HG03196 (cell line): ENCODE measurements at regions not wholly inside any gene's neighbourhood (a gene's known extent, or its start where the extent isn't known, plus 50 kb on each side); places are given as distances from the start of the nearest gene placed in this dataset.
"Not testable (repeated sequence)": the region's sequence is repeated elsewhere in the genome, so short reads cannot be mapped to it uniquely, and the experiment has no call there.

Experiments used
- ATAC-seq: cut with Tn5 transposase; IDR thresholded peaks from one replicate; pipeline ENCODE4 v1.9.1; 2021; ENCODE audit not compliant: unreplicated experiment

- ATAC-seq = no peak
Observed at GRCh38 chr5:169415948-169416347, 115.0 kb upstream of the SLIT3 start.

- no peak for ATAC-seq
Observed at GRCh38 chr5:169415371-169415770, 114.4 kb upstream of the SLIT3 start.

- no peak for ATAC-seq
Observed at GRCh38 chr5:169413416-169413815, 112.5 kb upstream of the SLIT3 start.

- ATAC-seq = no peak
Observed at GRCh38 chr5:169412831-169413230, 111.9 kb upstream of the SLIT3 start.

- ATAC-seq = no peak
Observed at GRCh38 chr5:169411786-169412430, 111.0 kb upstream of the SLIT3 start.

- no peak for ATAC-seq
Observed at GRCh38 chr5:169410996-169411783, 110.3 kb upstream of the SLIT3 start.

- ATAC-seq = no peak
Observed at GRCh38 chr5:169408731-169409130, 107.8 kb upstream of the SLIT3 start.

GRCh38 chr5:169408171-169408570 lies 107.2 kb upstream of the SLIT3 start:
- ATAC-seq = no peak

- ATAC-seq = no peak
Observed at GRCh38 chr5:169404223-169404622, 103.3 kb upstream of the SLIT3 start.

GRCh38 chr5:169398515-169398914 lies 97.6 kb upstream of the SLIT3 start:
- ATAC-seq = no peak

- ATAC-seq = no peak
Observed at GRCh38 chr5:169395136-169395535, 94.2 kb upstream of the SLIT3 start.

- ATAC-seq = no peak
Observed at GRCh38 chr5:169394371-169394770, 93.4 kb upstream of the SLIT3 start.

- no peak for ATAC-seq
Observed at GRCh38 chr5:169393907-169394306, 93.0 kb upstream of the SLIT3 start.

GRCh38 chr5:169390265-169390664 lies 89.3 kb upstream of the SLIT3 start:
- ATAC-seq = no peak

GRCh38 chr5:169389318-169389717 lies 88.4 kb upstream of the SLIT3 start:
- ATAC-seq = no peak

GRCh38 chr5:169385636-169386035 lies 84.7 kb upstream of the SLIT3 start:
- ATAC-seq = no peak

GRCh38 chr5:169384661-169385060 lies 83.7 kb upstream of the SLIT3 start:
- no peak for ATAC-seq

GRCh38 chr5:169374761-169375160 lies 73.8 kb upstream of the SLIT3 start:
- ATAC-seq = no peak

GRCh38 chr5:169374111-169374510 lies 73.2 kb upstream of the SLIT3 start:
- ATAC-seq = no peak

GRCh38 chr5:169371801-169372200 lies 70.9 kb upstream of the SLIT3 start:
- not testable (repeated sequence) for ATAC-seq

GRCh38 chr5:169369130-169369529 lies 68.2 kb upstream of the SLIT3 start:
- ATAC-seq = no peak

GRCh38 chr5:169367861-169368260 lies 66.9 kb upstream of the SLIT3 start:
- ATAC-seq = no peak

GRCh38 chr5:169357291-169357690 lies 56.4 kb upstream of the SLIT3 start:
- ATAC-seq = no peak
